ENCODE measurements at regions not wholly inside any gene's neighbourhood (a gene's known extent, or its start where the extent isn't known, plus 50 kb on each side); places are given as distances from the start of the nearest gene placed in this dataset.

DNA sequence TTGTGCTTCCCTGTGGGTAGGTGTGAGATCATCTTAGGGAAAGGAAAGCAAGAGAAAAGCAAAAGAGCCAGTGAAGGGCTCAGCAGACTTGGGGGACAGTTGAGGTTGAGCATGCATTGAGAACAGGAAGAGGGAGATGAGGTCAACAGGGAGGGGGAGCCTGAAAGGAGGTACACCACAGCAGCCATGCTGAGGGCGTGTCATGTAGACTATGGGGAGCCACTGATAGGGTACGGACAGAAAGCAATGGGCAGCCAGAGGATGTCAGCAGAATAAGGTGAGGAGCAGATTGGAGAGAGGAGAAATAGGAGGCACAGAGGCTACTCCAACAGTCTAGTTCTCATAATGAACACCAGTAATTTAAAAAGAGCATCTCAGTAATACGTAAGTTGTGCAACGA lies 351.1 kb upstream of the HTR1E start:
- no peak for TF ChIP-seq CTCF (IDR thresholded peaks at IDR 0.05; ENCODE audit: unreplicated experiment in 3 of 3)
- Mint-ChIP-seq H3K9me3 (peaks cover 18% of the 10 kb centered on the region), H3K36me3 (ENCODE audit: low read depth) (no peaks in the 10 kb centered on the region), H3K27ac (no peak overlapping the region), H3K27me3 (ENCODE audit: low read depth) (no peaks in the 10 kb centered on the region), H3K4me3 (no peak overlapping the region), H3K4me1 (no peaks in the 10 kb centered on the region)

DNA sequence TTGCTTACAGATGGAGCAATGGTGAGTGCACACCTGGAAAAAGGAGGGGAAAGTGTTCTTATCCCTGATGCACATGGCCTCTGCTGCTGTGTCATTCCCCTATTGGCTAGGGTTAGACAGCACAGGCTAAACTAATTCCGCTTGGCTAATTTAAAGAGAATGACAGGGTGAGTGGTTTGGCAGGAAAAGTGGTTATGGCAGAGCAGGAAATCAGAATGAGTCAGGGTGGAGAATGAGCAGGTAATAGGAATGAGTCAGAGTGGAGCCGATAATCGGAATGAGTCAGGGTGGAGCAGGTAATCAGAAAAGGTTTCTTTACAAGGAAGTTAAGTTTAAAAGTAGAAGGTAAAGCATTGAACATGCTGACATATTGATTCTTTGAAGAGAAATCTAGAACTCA lies 355.5 kb upstream of the HTR1E start:
- no peaks in the 10 kb centered on the region for H3K4me1 Mint-ChIP-seq
- TF ChIP-seq CTCF (IDR thresholded peaks at IDR 0.05; ENCODE audit: unreplicated experiment in 3 of 3), result no peak
- no peaks in the 10 kb centered on the region for H3K27me3 Mint-ChIP-seq (ENCODE audit: low read depth)
- H3K27ac Mint-ChIP-seq, result no peak overlapping the region
- no peak overlapping the region for H3K4me3 Mint-ChIP-seq
- no peaks in the 10 kb centered on the region for H3K36me3 Mint-ChIP-seq (ENCODE audit: low read depth)
- H3K9me3 Mint-ChIP-seq, result peaks cover 39% of the 10 kb centered on the region

DNA sequence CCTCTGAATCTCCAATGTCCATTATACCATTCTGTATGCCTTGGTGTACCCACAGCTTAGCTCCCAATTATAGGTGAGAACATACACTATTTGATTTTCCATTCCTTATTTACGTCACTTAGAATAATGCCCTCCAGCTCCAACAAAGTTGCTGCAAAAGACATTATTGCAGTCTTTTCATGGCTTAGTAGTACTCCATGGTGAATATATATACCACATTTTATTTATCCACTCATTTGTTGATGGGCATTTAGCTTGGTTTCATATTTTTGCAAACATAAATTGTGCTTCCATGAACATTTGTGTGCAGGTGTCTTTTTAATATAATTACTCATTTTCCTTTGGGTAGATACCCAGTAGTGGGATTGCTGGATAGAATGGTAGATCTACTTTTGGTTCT lies 374.1 kb upstream of the HTR1E start:
- Mint-ChIP-seq H3K4me1 (no peaks in the 10 kb centered on the region), H3K9me3 (peaks cover 4% of the 10 kb centered on the region), H3K27me3 (ENCODE audit: low read depth) (no peaks in the 10 kb centered on the region), H3K27ac (no peak overlapping the region), H3K36me3 (ENCODE audit: low read depth) (no peaks in the 10 kb centered on the region), H3K4me3 (no peak overlapping the region)
- no peak for TF ChIP-seq CTCF (IDR thresholded peaks at IDR 0.05; ENCODE audit: unreplicated experiment in 3 of 3)

DNA sequence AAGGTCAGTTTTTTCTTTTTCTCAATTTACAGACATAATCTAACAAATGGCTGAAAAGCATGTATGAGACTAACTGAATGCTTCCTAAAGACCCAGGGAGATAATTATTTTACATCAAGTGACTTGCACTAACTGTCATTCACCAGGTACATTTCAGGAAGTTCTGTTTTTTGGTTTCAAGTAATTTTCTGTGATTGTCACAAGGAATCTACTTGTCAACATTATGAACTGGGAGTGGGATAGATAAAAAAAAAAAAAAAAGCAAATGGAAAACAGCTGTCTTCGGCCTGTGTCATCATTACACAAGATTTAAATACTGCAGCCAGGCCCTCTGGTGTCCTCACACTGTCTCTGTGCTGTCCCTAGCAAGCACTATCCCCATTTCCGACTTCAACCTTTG lies 379.0 kb upstream of the HTR1E start:
- no peak overlapping the region for H3K4me3 Mint-ChIP-seq
- H3K4me1 Mint-ChIP-seq, result no peaks in the 10 kb centered on the region
- no peak for TF ChIP-seq CTCF (IDR thresholded peaks at IDR 0.05; ENCODE audit: unreplicated experiment in 3 of 3)
- no peaks in the 10 kb centered on the region for H3K27me3 Mint-ChIP-seq (ENCODE audit: low read depth)
- H3K9me3 Mint-ChIP-seq, result no peaks in the 10 kb centered on the region
- H3K36me3 Mint-ChIP-seq (ENCODE audit: low read depth), result no peaks in the 10 kb centered on the region
- no peak overlapping the region for H3K27ac Mint-ChIP-seq

- TF ChIP-seq CTCF (IDR thresholded peaks at IDR 0.05; ENCODE audit: unreplicated experiment in 3 of 3), result no peak
- Mint-ChIP-seq H3K9me3 (no peaks in the 10 kb centered on the region), H3K27ac (no peak overlapping the region), H3K4me3 (no peak overlapping the region), H3K4me1 (no peaks in the 10 kb centered on the region), H3K27me3 (ENCODE audit: low read depth) (no peaks in the 10 kb centered on the region), H3K36me3 (ENCODE audit: low read depth) (no peaks in the 10 kb centered on the region)
Observed at GRCh38 chr6:86537292-86537861, 400.0 kb upstream of the HTR1E start.

GRCh38 chr6:86536121-86536520 lies 401.2 kb upstream of the HTR1E start:
- Mint-ChIP-seq H3K4me1 (no peaks in the 10 kb centered on the region), H3K27me3 (ENCODE audit: low read depth) (no peaks in the 10 kb centered on the region), H3K36me3 (ENCODE audit: low read depth) (no peaks in the 10 kb centered on the region), H3K9me3 (no peaks in the 10 kb centered on the region), H3K27ac (no peak overlapping the region), H3K4me3 (no peak overlapping the region)
- TF ChIP-seq CTCF (IDR thresholded peaks at IDR 0.05; ENCODE audit: unreplicated experiment in 3 of 3), result no peak

Measured in nephron (organoid).